HG02885 (cell line): ENCODE measurements at regions not wholly inside any gene's neighbourhood (a gene's known extent, or its start where the extent isn't known, plus 50 kb on each side); places are given as distances from the start of the nearest gene placed in this dataset.

Source experiments
- ATAC-seq: cut with Tn5 transposase; IDR thresholded peaks from one replicate; pipeline ENCODE4 v1.9.1; 2021; ENCODE audit warnings: mild to moderate bottlenecking; ENCODE audit not compliant: unreplicated experiment, poor library complexity

GRCh38 chr7:25946181-25946580 lies 205.8 kb upstream of the NFE2L3 start:
- no peak for ATAC-seq

GRCh38 chr7:25947669-25948516 lies 204.1 kb upstream of the NFE2L3 start:
- no peak for ATAC-seq

- ATAC-seq: no peak
These were observed 202.1 kb upstream of the NFE2L3 start for GRCh38 chr7:25949736-25950487.

GRCh38 chr7:25950488-25951413 lies 201.2 kb upstream of the NFE2L3 start:
- peak; percentile 91 for ATAC-seq

GRCh38 chr7:25951414-25952260 lies 200.4 kb upstream of the NFE2L3 start:
- peak; percentile 53 for ATAC-seq

GRCh38 chr7:25952261-25953057 lies 199.5 kb upstream of the NFE2L3 start:
- ATAC-seq: no peak

GRCh38 chr7:25953859-25954258 lies 198.1 kb upstream of the NFE2L3 start:
- ATAC-seq: no peak

- no peak for ATAC-seq
These were observed 197.6 kb upstream of the NFE2L3 start for GRCh38 chr7:25954395-25954794.

GRCh38 chr7:25959168-25959734 lies 192.7 kb upstream of the NFE2L3 start:
- no peak for ATAC-seq

- ATAC-seq: no peak
These were observed 188.3 kb upstream of the NFE2L3 start for GRCh38 chr7:25963733-25964132.

- peak; percentile 43 for ATAC-seq
These were observed 187.5 kb upstream of the NFE2L3 start for GRCh38 chr7:25964483-25964991.

GRCh38 chr7:25965405-25966123 lies 186.4 kb upstream of the NFE2L3 start:
- ATAC-seq: no peak

GRCh38 chr7:25966469-25966868 lies 185.5 kb upstream of the NFE2L3 start:
- no peak for ATAC-seq

- ATAC-seq: peak; percentile 21
These were observed 184.5 kb upstream of the NFE2L3 start for GRCh38 chr7:25967278-25968204.

GRCh38 chr7:25968205-25968993 lies 183.6 kb upstream of the NFE2L3 start:
- ATAC-seq: peak; percentile 70

GRCh38 chr7:25970356-25970755 lies 181.6 kb upstream of the NFE2L3 start:
- no peak for ATAC-seq
